CD4-positive, alpha-beta T cell treated with Interferon gamma for 1 hour (primary cell): ENCODE measurements at regions not wholly inside any gene's neighbourhood (a gene's known extent, or its start where the extent isn't known, plus 50 kb on each side); places are given as distances from the start of the nearest gene placed in this dataset.

Source experiments
- DNase-seq: peaks from one replicate; pipeline ENCODE4 v3.0.0-alpha.2; 2020

DNA sequence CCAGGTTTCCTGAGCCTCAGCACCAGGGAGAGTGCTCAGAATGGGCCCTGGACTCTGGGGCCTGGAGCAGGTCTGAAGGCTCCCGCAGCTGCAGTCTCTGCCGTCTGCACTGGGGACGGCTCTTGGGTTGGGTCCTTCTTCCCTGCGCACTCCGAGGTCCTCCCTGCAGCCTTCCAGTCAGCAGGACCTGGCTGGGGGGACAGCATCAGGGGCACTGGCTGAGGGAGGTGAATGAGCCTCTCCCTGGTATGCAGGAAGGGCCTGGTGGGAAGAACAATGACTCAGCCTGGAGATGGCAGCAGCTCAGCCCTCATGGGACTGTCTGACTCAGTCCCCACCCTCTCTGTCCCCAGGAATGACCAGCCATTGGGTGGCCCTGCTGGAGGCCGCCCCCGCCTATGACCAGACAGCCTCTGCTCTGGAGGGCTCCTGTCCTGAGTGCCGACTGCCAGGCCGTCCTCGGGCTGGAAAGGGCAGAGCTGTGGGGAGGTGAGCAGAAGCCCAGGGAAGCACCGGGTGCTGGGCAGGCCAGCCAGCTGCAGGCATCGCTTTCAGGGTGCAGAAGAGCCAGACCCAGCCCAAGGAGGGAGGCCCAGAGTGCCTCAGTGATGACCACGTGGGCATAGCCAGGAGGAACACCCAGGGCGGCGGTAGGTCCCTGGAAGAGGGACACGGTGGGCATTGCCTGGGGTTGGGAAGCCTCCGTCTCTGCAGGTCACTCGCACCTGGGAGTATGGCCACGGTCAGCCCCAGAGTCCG, 455.0 kb downstream of the BRD1 start:
- DNase-seq: no peak

DNA sequence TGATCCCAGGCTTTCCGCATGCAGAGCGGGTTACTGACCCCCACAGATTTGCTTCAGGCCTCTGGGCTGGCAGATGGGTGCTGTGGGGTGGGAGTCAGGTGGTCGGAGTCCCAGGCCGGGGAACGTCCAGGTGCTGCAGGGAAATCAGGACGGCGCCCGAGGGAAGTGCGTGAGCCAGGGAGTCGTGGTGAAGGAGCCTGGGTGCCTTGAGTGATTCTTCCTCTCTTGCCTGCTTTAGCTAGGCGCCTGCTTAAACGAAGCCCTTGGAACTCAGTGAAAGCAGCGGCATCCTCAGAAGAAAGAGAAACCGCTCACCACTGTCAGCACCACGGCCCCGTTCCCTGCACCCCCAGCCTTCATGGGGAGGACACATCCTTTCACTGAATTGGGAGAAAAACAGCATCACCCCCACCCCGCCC, 455.6 kb downstream of the BRD1 start:
- DNase-seq: no peak

DNA sequence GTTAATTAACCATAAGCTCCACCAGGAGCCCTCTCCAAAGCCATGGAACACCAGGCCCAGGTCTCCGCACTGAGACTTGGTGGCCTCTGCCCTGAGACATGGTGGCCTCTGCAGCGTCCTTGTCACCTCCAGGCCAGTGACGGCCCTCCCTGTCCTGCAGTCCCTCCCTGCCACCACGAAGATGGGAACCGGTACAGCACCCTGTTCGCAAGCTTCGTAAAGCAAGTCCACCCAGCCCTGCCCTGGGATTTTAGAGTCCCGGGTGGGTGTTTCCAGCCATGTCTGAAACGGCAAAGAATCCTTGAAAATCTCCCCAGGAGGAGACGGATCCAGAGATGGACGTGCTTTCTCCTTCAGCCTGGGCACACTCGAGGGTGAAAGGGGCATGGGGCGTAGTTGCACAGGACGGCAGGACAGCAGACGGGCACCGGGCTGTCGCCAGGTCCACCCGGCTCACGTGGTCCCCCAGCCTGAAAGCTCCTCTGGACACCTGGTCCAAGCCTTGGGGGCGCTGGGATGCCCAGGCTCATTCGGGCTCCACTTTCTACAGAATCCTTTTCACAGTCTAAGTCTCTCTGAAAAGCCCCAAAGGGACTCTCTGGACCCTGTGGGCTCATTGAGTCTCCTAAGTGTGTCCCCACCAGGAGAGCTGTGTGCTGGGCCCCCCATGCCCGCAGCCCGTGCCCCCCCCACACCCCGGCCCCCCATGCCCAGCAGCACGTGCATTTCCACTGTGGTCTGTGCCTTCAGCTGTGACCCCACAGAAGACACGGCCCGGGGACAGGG, 456.2 kb downstream of the BRD1 start:
- DNase-seq: no peak

GRCh38 chr22:49370627-49371301, 456.9 kb downstream of the BRD1 start:
- no peak for DNase-seq

DNA sequence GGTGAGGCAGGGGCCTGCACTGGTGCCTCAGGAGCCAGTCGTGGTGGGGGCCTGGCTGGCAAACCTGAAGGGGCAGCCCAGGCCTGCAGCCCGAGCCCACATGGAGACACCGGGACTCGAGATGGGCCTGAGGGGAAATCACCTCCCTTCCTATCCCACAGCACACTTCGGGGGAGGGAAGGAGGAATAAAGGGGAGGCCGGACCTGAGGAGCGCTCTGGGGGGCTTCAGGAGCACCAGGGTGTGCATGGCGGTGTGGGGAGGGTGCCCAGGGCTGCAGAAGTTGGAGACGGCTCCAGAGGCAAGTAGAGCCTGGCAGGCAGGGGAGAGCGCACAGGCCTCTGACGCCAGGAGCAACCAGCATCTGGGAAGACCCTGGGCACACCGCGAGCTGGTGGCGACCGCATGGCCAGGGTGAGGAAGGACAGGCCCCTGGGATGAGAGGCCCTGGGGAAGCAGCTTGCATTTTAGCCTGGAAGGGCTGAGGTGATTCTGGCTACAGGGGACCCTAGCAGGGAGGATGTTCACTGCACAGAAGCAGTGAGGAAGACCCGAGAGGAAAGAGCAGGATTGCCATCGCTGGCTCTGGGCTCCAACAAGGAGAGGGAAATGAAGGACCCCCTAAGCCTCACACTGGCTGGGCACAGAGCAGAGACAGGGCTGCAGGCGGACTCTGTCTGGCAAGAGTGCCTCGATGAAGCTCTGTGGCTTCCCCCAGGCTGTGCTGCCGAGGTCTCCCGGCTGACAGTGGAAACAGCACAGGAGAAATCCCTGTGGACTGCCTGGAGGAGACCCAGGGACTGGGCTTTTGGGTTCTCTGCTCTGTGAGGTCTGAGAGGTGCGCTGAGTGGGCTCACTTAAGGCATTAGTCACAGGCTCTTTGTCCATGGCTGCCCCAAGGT, 457.7 kb downstream of the BRD1 start:
- no peak for DNase-seq

DNA sequence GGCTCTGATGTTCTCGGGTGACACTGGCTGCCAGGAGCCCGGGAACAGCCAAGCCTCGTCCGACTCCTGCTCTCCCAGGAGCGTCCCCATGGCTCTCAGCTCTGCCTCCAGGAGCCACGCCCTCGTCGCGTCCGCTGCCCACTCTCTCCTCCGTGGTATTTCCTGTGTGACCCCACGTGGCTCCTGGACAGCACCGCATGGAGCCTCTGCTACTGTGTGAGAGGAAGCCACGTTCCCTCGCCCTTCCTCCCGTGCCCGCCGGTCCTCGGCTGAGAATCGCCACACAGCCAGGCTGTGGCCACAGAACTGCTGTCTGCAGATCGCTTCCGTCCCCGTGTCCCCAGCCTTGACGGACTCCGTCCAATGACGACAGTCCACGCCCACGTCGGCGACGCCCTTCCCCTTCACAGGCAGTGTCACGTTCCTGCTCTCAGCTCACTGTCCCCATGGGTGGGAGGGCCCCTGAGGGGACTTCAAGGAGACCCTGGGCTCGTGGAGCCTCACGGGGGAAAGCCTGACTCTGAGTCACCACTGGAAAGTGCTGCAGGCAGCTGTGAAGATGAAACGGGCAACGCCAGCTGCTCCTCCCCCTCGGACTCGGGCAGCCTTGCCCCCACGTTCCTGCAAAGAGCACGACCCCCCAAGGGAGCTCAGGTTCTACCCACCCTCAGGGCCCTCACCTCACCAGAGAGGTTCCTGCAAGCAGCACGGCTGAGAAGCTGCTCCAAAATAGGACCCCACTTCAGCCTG, 458.5 kb downstream of the BRD1 start:
- no peak for DNase-seq

- DNase-seq: no peak
Measured at GRCh38 chr22:49368221-49368975, 459.3 kb downstream of the BRD1 start.

- no peak for DNase-seq
Measured at GRCh38 chr22:49367041-49367697, 460.5 kb downstream of the BRD1 start.

DNA sequence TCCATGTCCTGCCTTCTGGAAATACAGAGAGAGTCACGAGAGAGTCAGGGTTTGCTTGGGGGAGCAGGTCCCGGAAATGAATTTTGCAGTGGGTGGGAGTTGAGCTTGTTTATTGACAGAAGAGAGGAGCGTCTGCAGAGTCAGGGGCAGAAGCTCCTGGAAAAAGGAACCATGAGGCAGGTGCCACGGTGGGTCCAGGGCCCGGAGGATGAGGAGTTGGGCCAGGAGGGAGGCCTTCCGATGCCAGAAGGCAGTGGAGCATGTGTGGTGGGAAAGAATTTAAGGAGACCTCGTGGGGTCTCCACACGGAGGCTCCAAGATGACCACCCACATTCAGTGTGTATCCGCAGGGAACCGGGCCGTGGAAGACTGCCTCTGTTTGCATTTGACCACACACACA, 461.2 kb downstream of the BRD1 start:
- no peak for DNase-seq

DNA sequence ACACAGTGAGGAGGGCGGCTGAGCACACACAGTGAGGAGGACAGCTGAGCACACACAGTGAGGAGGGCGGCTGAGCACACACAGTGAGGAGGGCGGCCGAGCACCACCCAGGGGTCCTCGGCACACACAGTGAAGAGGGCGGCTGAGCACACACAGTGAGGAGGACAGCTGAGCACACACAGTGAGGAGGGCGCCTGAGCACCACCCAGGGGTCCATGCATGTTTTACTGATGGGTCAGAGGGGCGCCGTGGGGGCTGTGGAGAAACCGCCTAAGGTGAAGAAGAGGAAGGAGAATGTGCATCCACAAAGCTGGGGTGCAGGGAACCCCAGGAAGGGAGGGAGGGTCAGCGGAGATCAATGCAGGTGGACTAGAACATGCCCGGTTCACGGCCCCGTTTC, 461.8 kb downstream of the BRD1 start:
- DNase-seq: no peak

DNA sequence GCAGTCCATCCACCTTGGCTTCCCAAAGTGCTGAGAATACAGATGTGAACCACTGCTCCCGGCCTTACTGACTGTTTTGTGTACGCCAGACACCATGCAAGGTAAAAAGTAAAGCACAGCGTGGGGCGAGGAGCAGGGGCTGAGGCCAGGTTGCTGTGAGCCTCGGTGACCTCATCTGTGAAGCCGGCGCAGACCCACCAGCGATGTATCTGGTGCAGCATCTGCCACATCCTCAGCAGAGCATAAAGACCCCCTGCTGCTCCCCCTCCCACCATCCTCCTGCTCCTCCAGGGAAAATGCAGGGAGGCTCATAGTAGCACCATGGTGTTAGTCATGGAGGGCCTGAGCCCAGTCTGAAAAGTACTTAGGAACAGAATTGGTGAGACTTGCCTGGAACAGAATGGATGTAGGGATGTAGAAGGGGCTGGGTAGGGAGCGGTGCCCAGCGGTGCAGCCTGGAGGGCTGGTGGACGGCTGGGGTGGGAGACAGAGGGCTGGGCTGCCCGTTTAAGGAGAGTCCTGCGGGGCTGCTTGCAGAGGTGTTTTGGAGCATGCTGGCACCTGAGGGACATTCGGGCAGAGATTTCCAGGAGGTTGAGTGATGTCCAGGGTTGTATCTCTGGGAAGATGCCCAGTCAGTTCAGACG, 462.4 kb downstream of the BRD1 start:
- DNase-seq: no peak

DNA sequence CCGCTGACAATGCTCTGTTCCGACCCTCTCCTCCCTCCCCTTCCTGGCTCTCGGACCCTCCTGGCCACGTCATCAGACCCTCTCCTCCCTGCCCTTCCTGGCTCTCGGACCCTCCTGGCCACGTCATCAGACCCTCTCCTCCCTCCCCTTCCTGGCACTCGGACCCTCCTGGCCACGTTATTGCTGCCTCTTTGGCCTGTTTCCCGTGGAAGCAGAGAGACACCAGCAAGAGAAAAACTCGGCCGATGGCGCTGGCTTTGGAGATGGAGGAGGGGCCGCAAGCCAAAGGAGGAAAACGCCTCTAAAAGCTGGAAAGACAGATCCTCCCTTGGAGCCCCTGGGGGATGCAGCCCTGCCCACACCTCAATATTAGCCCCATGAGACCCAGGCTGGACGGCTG, 463.3 kb downstream of the BRD1 start:
- DNase-seq: no peak

DNA sequence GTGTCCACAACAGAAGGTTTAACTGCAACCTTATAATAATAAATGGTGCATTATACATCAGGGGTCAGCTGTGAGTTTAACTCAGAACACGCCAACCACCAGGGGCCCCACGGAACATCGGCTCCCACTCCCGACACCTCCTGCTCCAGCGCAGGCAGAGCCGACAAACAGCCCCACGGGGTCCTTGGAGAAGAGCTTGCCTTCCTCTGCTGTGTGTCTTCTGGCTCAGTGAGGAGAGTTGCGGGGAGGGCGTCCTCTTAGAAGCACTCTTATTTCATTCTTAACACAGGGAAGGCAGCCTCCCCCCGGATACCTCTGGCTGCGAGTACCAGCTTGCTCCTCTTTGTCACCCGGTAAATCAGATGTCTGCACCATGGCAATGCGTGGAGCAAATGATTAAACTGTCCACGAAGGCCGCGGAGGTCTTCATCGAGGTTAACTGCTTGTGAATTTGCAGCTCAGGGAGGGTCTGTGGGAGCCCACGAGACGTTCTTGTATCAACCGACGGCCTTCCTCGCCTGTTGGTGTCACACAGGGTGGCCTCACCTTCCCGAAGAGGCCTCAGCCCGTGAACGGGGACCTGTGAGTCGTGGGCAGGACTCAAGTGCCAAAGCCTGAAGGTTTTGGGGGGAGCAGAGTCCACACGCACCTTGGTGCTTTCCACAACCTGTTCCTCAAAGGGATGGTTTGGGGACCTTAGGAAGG, 464.0 kb downstream of the BRD1 start:
- no peak for DNase-seq

GRCh38 chr22:49362211-49362839, 465.3 kb downstream of the BRD1 start:
- DNase-seq: no peak

GRCh38 chr22:49361164-49361563, 466.5 kb downstream of the BRD1 start:
- no peak for DNase-seq

DNA sequence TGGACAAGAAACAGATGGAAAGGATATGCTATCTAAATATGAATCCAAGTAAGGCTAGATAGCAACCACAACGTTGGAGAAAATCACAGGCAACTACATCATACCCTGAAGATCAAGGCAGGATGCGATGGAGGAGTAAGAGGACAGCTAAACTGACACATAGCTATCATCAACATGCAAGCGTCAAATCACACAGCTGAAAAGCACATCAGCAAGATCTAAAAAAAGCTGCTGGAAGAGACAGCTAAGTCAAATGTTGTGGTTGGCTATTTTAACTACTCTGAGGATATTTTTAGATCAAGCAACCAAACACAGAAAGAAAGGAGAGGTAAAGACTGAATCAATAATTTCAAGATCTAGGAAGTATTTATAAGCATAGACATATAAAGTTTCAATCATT, 466.9 kb downstream of the BRD1 start:
- no peak for DNase-seq

- no peak for DNase-seq
Measured at GRCh38 chr22:49359076-49359475, 468.6 kb downstream of the BRD1 start.

GRCh38 chr22:49357661-49358440, 469.8 kb downstream of the BRD1 start:
- DNase-seq: no peak
